Suprapubic skin (tissue), 4 donors: ENCODE measurements at regions not wholly inside any gene's neighbourhood (a gene's known extent, or its start where the extent isn't known, plus 50 kb on each side); places are given as distances from the start of the nearest gene placed in this dataset.

Experiments used
- DNase-seq, 2 donors: peaks; one replicate each; pipeline ENCODE4 v3.0.0-alpha.2; 2019; ENCODE audit warnings: low spot score in 2 of 2
- H3K27ac ChIP-seq: fragments of 200-600 bp; sonication (generic); one replicate; pipeline ENCODE4 v1.5.1; 2019
- H3K27me3 ChIP-seq: fragments of 200-600 bp; sonication (generic); one replicate; pipeline ENCODE4 v1.5.1; 2019
- H3K36me3 ChIP-seq: fragments of 200-600 bp; sonication (generic); one replicate; pipeline ENCODE4 v1.5.1; 2019
- H3K4me1 ChIP-seq: fragments of 200-600 bp; sonication (generic); one replicate; pipeline ENCODE4 v1.5.1; 2019
- H3K4me3 ChIP-seq: fragments of 200-600 bp; sonication (generic); one replicate; pipeline ENCODE4 v1.5.1; 2019; ENCODE audit warnings: mild to moderate bottlenecking
- H3K9me3 ChIP-seq: fragments of 200-600 bp; sonication (generic); one replicate; pipeline ENCODE4 v1.5.1; 2019
- CTCF ChIP-seq, 2 donors: fragments of 200-600 bp in 1 of 2; fragments of 450-650 bp in 1 of 2; sonication (generic) in 1 of 2; IDR thresholded peaks; one replicate each; pipeline ENCODE4 v1.5.1; 2016 to 2019; ENCODE audit warnings: antibody characterized with exemption in 2 of 2, mild to moderate bottlenecking in 1 of 2, moderate library complexity in 1 of 2
- EP300 ChIP-seq: sonication (generic); formaldehyde crosslinking; IDR thresholded peaks from one replicate; pipeline ENCODE4 v1.6.1; 2017; ENCODE audit warnings: antibody characterized with exemption
- POLR2A ChIP-seq, 2 donors: fragments of 450-650 bp; IDR thresholded peaks; one replicate each; pipeline ENCODE4 v1.6.1; 2017; ENCODE audit warnings: antibody characterized with exemption in 2 of 2, mild to moderate bottlenecking in 2 of 2, moderate library complexity in 2 of 2
- POLR2AphosphoS5 ChIP-seq, 3 donors: sonication (generic); formaldehyde crosslinking; IDR thresholded peaks; one replicate each; pipeline ENCODE4 v1.6.1; 2017; ENCODE audit warnings: antibody characterized with exemption in 3 of 3
- WGBS: methylation state at CpG from one replicate; pipeline ENCODE4 v1.1.5; 2018; 5-methylcytosine and 5-hydroxymethylcytosine counted together

- Histone ChIP-seq H3K4me3 (no peak overlapping the region), H3K27me3 (no peaks in the 10 kb centered on the region), H3K4me1 (no peaks in the 10 kb centered on the region), H3K9me3 (no peaks in the 10 kb centered on the region), H3K36me3 (no peaks in the 10 kb centered on the region), H3K27ac (no peak overlapping the region)
- 72% methylated on average over 2 of the region's 2 CpGs for WGBS
- TF ChIP-seq POLR2A (IDR thresholded peaks at IDR 0.05) (no peak), POLR2AphosphoS5 (IDR thresholded peaks at IDR 0.05) (no peak), CTCF (IDR thresholded peaks at IDR 0.05) (no peak), EP300 (no peak)
- no peak for DNase-seq
Observed at GRCh38 chr5:92879806-92880543, 701.0 kb downstream of the NR2F1-AS1 start.

DNA sequence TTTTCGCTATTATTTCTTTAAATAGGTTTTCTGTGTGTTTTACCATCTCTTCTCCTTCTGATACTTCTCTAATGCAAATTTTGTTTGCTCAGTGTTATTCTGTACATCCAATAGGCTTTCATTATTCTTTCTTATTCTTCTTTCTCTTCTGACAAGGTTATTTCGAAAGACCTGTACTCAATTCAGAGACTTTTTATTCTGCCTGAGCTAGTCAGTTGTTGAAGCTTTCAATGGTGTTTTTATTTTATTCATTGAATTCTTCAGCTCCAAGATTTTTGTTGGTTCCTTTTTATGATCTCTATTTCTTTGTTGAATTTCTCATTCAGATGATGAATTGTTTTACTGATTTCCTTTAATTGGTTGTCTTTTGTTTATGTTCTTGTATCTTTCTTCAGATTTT, 706.2 kb downstream of the NR2F1-AS1 start:
- no peaks in the 10 kb centered on the region for H3K36me3 ChIP-seq
- WGBS = 91% methylated on average over 2 of the region's 2 CpGs

DNA sequence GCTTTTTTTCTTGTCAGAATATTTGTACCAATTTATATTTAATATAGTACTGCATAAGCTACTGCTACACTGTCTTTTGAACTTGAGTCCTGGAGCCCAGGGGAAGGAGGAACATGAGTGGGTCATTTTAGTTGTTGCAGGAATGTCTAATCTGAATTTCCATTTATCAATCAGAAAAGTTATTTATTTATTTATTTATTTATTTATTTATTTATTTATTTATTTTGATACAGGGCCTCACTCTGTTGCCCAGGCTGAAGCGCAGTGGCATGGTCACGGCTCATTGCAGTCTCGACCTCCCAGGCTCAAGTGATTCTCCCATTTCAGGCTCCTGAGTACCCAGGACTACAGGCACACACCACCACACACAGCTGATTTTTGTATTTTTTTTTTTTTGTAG, 712.6 kb downstream of the NR2F1-AS1 start:
- Histone ChIP-seq H3K4me3 (no peak overlapping the region), H3K36me3 (no peaks in the 10 kb centered on the region), H3K27me3 (no peaks in the 10 kb centered on the region), H3K27ac (no peak overlapping the region), H3K4me1 (no peaks in the 10 kb centered on the region), H3K9me3 (no peaks in the 10 kb centered on the region)
- TF ChIP-seq CTCF (IDR thresholded peaks at IDR 0.05) (no peak), EP300 (no peak), POLR2A (IDR thresholded peaks at IDR 0.05) (no peak), POLR2AphosphoS5 (IDR thresholded peaks at IDR 0.05) (no peak)
- DNase-seq = no peak
- 98% methylated on average over 3 of the region's 3 CpGs for WGBS

More for the DNA sequence above, 706.2 kb downstream of the NR2F1-AS1 start:
- Histone ChIP-seq H3K4me1 (no peaks in the 10 kb centered on the region), H3K27me3 (no peaks in the 10 kb centered on the region), H3K27ac (no peak overlapping the region), H3K9me3 (no peaks in the 10 kb centered on the region), H3K4me3 (no peak overlapping the region)
- DNase-seq = no peak
- no peak for TF ChIP-seq POLR2AphosphoS5 (IDR thresholded peaks at IDR 0.05)
- TF ChIP-seq POLR2A (IDR thresholded peaks at IDR 0.05) = no peak
- no peak for TF ChIP-seq EP300
- no peak for TF ChIP-seq CTCF (IDR thresholded peaks at IDR 0.05)

DNA sequence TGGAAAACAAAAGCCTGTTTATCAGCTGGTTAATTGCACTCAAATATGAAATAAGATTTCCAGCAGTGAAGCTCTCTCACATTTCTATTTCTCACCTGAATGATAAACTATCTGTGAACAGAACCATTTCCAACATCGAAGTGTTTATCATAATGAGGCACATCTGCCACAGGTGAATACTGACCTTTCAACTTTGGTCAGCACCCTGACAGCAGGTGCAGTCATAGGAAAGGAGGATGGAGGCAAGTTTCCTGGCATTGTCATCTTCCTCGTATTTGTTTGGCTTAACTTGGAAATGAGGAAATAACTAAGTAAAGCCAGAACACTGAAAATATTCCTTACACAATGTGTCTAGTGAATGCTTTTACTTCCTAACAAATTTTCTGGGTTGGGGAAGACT, 716.4 kb downstream of the NR2F1-AS1 start:
- Histone ChIP-seq H3K4me1 (no peaks in the 10 kb centered on the region), H3K4me3 (no peak overlapping the region), H3K27me3 (no peaks in the 10 kb centered on the region), H3K9me3 (no peaks in the 10 kb centered on the region), H3K36me3 (no peaks in the 10 kb centered on the region), H3K27ac (no peak overlapping the region)
- 60% methylated on average over 2 of the region's 2 CpGs for WGBS
- no peak for DNase-seq
- no peak for TF ChIP-seq CTCF (IDR thresholded peaks at IDR 0.05)
- TF ChIP-seq EP300 = no peak
- no peak for TF ChIP-seq POLR2AphosphoS5 (IDR thresholded peaks at IDR 0.05)
- no peak for TF ChIP-seq POLR2A (IDR thresholded peaks at IDR 0.05)

DNA sequence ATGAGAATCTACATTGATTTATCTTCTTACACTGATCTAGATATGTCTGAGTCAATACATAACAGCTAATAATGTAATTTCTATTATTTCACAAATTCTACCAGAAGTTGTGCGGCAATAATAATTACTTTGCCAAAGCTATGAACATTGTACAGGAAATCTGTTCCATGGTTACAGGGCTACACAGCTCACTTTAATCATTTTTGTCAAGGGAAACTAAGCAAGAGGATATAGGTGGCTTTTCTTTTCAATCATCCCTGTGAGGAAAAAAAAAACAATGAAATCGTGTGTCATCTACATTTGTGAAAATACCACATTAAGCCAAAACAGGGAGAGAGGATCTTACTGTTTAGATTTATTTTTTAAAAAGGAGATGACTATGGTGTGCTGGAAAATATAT, 717.4 kb downstream of the NR2F1-AS1 start:
- no peak for DNase-seq
- 76% methylated on average over 2 of the region's 2 CpGs for WGBS
- TF ChIP-seq EP300 (no peak), POLR2A (IDR thresholded peaks at IDR 0.05) (no peak), CTCF (IDR thresholded peaks at IDR 0.05) (no peak), POLR2AphosphoS5 (IDR thresholded peaks at IDR 0.05) (no peak)
- H3K27ac ChIP-seq = no peak overlapping the region
- no peaks in the 10 kb centered on the region for H3K27me3 ChIP-seq
- H3K36me3 ChIP-seq = no peaks in the 10 kb centered on the region
- no peaks in the 10 kb centered on the region for H3K9me3 ChIP-seq
- H3K4me1 ChIP-seq = no peaks in the 10 kb centered on the region
- no peak overlapping the region for H3K4me3 ChIP-seq
